ENCODE measurements at regions not wholly inside any gene's neighbourhood (a gene's known extent, or its start where the extent isn't known, plus 50 kb on each side); places are given as distances from the start of the nearest gene placed in this dataset.

- no peak overlapping the region for H3K27ac ChIP-seq
- no peak for TF ChIP-seq CTCF (conservative IDR thresholded peaks at IDR 0.05)
Measured at GRCh38 chr2:124967325-124967724, 942.2 kb downstream of the CNTNAP5 start.

- H3K27ac ChIP-seq, result no peak overlapping the region
- TF ChIP-seq CTCF (conservative IDR thresholded peaks at IDR 0.05), result no peak
Measured at GRCh38 chr2:124970030-124970429, 944.9 kb downstream of the CNTNAP5 start.

GRCh38 chr2:124973396-124973795 lies 948.3 kb downstream of the CNTNAP5 start:
- no peak overlapping the region for H3K27ac ChIP-seq
- no peak for TF ChIP-seq CTCF (conservative IDR thresholded peaks at IDR 0.05)

- H3K27ac ChIP-seq, result no peak overlapping the region
- no peak for TF ChIP-seq CTCF (conservative IDR thresholded peaks at IDR 0.05)
Measured at GRCh38 chr2:124975224-124975623, 950.1 kb downstream of the CNTNAP5 start.

- H3K27ac ChIP-seq, result no peak overlapping the region
- no peak for TF ChIP-seq CTCF (conservative IDR thresholded peaks at IDR 0.05)
Measured at GRCh38 chr2:124975648-124976047, 950.6 kb downstream of the CNTNAP5 start.

- TF ChIP-seq CTCF (conservative IDR thresholded peaks at IDR 0.05), result no peak
Measured at GRCh38 chr2:124978597-124978996, 953.5 kb downstream of the CNTNAP5 start.

GRCh38 chr2:124983595-124983994 lies 958.5 kb downstream of the CNTNAP5 start:
- no peak for TF ChIP-seq CTCF (conservative IDR thresholded peaks at IDR 0.05)
- H3K27ac ChIP-seq, result no peak overlapping the region

More at GRCh38 chr2:124978597-124978996, 953.5 kb downstream of the CNTNAP5 start:
- no peak overlapping the region for H3K27ac ChIP-seq

GRCh38 chr2:124985270-124985669 lies 960.2 kb downstream of the CNTNAP5 start:
- no peak for TF ChIP-seq CTCF (conservative IDR thresholded peaks at IDR 0.05)
- no peak overlapping the region for H3K27ac ChIP-seq
